Activated CD4-positive, alpha-beta T cell treated with anti-CD3 and anti-CD28 coated beads, Interleukin-2, amount 50 U/mL, for 16 hours (primary cell): ENCODE measurements at regions not wholly inside any gene's neighbourhood (a gene's known extent, or its start where the extent isn't known, plus 50 kb on each side); places are given as distances from the start of the nearest gene placed in this dataset.
A peak's percentile ranks its signal among the peaks of the same experiment; 100 is the strongest.

ENCODE experiments used
- DNase-seq: peaks from one replicate; pipeline ENCODE4 v3.0.0-alpha.2; 2020

DNA sequence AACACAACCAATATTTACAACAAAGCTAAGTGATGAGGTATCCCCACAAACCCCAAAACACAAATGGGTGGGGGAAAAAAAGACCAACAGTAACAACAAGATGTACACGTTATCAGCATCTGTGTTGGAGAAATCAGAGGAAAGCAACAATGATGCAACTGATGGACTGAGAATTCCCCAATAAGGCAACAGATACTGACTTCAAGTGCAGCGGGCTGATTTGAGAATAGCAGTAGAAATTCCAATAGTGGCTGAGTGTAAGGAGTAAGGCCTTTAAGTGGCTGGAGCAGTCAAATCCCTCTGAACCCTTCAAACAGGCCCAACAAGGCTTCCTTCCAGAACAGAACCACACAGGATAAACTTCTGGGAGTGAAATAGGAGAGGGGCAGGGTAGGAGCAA, 97.6 kb downstream of the TM2D1 start:
- DNase-seq: no peak

DNA sequence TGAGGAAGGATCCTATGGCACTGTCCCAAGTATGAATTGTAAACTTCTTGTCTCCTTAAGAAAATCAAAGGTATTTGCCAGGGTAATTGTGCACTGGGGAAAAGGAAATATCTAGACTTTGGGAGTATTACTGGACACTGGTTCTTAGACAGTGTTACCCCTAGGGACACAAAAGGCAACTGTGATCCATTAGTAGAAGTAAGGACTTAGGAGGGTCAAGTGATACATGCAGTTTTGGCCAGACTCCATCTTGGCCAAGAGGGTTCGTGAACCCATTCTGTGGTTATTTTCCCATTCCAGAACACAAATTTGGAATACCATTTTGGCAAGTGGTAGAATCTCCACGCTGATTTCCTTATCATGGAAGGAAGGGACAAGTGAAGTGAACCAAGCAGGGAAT, 98.1 kb downstream of the TM2D1 start:
- no peak for DNase-seq

- no peak for DNase-seq
Observed at GRCh38 chr1:61623852-61624251, 101.1 kb downstream of the TM2D1 start.

GRCh38 chr1:61620536-61620935, 104.4 kb downstream of the TM2D1 start:
- no peak for DNase-seq

DNA sequence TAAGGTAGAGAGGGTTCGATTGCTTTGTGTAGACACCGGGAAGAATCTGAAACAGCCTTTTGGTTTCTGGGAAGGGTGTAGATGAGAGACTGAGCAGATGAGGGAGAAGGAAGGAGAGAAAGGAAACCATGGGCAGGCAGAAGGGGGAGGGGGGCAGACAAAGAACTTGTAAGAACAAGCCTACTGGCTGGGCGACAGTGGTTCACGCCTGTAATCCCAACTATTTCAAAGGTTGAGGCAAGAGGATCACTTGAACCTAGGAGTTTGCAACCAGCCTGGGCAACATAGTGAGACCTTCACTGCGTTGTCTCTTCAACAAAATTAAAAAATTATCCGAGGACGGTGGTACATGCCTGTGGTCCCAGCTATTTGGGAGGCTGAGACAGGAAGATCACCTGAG, 106.2 kb downstream of the TM2D1 start:
- DNase-seq: no peak

DNA sequence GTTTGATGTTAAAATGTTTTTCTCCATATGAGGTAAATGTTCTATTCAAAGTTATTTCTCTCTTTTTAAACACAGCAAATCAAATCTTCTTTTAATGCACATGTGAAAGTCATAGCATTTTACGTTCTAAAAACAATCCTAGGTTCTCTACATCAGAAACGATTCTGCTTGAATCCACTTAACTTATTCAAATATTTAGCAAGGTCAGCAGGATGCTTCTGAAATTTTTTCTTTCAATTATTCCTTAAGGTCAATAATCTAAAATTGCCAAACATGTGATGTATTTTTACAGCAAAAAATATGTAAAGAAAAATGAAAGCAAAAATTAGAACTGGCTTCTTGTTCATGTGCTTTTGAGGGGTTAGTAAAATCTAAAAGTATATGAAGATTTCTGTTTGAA, 106.7 kb downstream of the TM2D1 start:
- no peak for DNase-seq

- no peak for DNase-seq
Observed at GRCh38 chr1:61616830-61617229, 108.1 kb downstream of the TM2D1 start.

DNA sequence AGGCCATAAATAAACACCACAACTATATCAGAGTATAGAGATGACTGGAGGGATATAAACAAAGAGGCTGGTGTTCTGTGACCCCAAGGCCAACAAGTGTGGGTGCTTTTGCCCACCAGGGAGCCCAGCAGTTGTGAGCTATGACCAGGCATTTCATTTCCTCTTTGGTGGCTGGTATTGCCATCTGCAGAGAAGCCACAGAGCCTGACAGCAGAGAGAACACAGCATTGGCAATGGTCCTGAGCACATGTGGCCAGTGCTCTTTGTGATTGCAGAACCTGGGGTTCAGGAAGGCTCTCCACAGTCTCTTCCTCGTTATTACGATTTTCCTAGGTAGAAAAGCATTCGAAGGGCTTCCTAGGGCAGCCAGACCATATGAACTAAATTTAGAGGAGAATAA, 112.3 kb downstream of the TM2D1 start:
- no peak for DNase-seq

DNA sequence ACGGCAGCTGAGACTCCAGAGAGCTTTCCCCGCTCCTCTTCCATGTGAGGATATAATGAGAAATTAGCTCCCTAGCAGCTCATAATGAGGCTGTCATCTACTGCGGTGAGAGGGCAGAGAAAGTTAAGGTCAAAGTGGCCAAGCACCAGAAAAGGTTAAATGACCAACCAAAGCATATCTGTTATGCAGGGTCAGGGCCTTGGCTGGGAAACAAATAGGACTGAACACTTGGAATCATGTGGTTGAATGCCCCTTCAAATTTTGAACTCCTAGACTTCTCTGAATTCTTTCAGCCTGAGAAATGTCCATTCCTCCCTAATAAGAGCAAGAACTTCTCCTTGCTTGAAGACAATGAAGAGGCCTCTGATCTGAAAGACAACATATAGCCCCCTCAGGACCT, 115.9 kb downstream of the TM2D1 start:
- no peak for DNase-seq

DNA sequence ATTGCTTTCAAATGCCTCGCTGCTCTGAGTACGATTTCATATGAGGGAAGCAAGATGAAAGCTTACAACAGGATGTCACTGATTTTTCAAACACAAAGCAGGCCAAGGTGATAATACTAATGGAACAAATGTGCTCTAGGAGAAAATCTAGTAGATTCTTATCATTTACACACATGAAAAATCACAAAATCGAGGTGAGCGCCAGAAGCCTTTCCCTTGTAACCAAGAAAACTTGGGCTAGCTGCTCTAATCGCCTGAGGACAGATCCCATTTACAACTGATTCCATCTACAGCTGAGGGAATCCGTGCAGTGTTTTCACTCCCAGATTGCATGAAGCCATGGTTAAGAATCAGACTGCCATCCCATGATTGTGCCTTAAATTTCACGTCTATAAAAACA, 117.5 kb downstream of the TM2D1 start:
- no peak for DNase-seq

DNA sequence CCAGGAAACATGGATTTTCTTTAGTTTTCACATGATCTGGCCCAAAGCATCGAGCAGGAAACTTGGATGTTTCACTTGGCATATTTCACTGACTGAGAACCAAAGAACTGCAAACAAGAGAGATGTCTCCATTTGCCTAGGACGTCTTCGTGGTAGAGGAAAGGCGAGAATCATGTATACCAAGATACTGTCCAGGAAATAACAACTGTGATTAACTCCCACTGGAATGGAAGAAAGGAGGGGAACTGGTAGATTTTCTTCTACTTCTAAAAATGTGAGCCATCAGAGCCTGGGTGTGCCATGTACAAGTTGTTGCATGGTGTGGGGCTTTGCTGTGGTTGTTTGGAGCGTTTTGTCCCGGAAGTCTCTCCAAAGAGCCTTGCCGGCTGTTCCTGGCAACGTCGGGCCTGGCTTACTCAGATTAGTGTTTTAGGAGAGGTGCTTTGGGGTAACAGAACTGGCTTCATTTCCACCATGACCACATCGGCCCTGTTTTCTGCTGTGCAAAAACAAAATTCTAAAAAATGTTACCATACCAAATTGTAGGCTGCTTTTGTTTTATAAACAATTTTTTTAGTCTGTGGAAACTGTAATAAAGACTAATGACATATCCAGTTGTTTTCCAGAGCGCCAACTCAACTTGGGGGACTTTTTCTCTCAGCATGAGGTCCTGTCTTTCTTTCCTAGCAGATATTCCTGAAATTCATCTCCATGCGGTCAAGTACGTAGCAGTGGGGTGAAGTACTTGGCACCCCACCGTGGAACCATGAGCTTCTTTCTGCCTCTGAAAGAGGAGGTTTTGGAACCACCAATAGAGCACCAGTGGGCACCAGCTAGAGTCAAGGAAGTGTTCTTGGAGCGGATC, 118.3 kb downstream of the TM2D1 start:
- no peak for DNase-seq

GRCh38 chr1:61605607-61606321, 119.2 kb downstream of the TM2D1 start:
- DNase-seq: no peak

GRCh38 chr1:61604684-61605083, 120.3 kb downstream of the TM2D1 start:
- no peak for DNase-seq

- DNase-seq: no peak
Observed at GRCh38 chr1:61604261-61604660, 120.7 kb downstream of the TM2D1 start.

- DNase-seq: no peak
Observed at GRCh38 chr1:61602663-61603062, 122.3 kb downstream of the TM2D1 start.

- DNase-seq: no peak
Observed at GRCh38 chr1:61597601-61598000, 127.3 kb downstream of the TM2D1 start.

DNA sequence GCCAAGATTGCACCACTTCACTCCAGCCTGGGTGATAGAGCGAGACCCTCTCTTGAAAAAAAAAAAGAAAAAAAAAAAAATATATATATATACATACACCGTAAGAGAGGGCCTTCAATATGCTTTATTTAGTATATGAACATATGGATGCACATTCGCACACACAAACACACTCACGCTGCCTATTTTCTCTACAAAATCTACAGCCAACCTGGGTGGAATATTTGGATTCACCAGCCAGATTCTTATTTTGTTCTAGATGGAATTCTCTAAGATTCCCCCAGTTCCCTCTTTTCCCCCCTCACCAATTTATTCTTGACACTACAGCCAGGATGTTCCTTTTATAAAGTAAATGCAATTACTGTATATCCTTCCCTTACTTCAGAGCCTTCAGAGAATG, 131.6 kb downstream of the TM2D1 start:
- DNase-seq: no peak

GRCh38 chr1:61591351-61591750, 133.6 kb downstream of the TM2D1 start:
- DNase-seq: no peak

GRCh38 chr1:61588736-61589672, 135.9 kb downstream of the TM2D1 start:
- peak; percentile 74 for DNase-seq

GRCh38 chr1:61585714-61586113, 139.2 kb downstream of the TM2D1 start:
- no peak for DNase-seq

- DNase-seq: no peak
Observed at GRCh38 chr1:61583703-61584102, 141.2 kb downstream of the TM2D1 start.

- no peak for DNase-seq
Observed at GRCh38 chr1:61581251-61581650, 143.7 kb downstream of the TM2D1 start.

DNA sequence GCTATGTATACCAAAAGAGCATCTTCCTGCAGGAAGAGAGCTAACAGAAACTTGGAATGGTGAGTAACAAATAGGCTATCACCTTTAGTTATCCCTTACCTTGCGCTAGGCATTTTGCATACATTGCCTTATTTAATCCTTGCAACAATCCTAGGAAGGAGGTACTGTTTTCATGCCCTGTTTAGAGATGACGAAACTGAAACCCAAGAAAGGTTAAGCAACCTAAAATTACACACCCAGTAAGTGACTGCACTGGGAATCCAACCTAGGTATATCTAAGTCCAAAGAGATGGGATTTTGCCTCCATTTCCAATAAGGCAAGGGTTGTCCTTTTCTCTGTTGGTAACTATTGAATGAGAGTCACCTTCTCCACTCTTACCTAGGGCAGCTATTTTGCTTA, 144.5 kb downstream of the TM2D1 start:
- DNase-seq: no peak
